GM19324 (cell line): ENCODE measurements at regions not wholly inside any gene's neighbourhood (a gene's known extent, or its start where the extent isn't known, plus 50 kb on each side); places are given as distances from the start of the nearest gene placed in this dataset.

Experiments
- ATAC-seq: cut with Tn5 transposase; IDR thresholded peaks from one replicate; pipeline ENCODE4 v1.9.1; 2021; ENCODE audit warnings: mild to moderate bottlenecking, moderate library complexity; ENCODE audit not compliant: unreplicated experiment, low FRiP score

- ATAC-seq, result no peak
These were observed 53.8 kb upstream of the INHBA start for GRCh38 chr7:41756650-41757182.

GRCh38 chr7:41755096-41755495 lies 52.2 kb upstream of the INHBA start:
- no peak for ATAC-seq

GRCh38 chr7:41754046-41754445 lies 51.2 kb upstream of the INHBA start:
- ATAC-seq, result no peak
